Suprapubic skin (tissue), 4 donors: ENCODE measurements at regions not wholly inside any gene's neighbourhood (a gene's known extent, or its start where the extent isn't known, plus 50 kb on each side); places are given as distances from the start of the nearest gene placed in this dataset.

ENCODE experiments used
- DNase-seq, 2 donors: peaks; one replicate each; pipeline ENCODE4 v3.0.0-alpha.2; 2019; ENCODE audit warnings: low spot score in 2 of 2
- H3K27ac ChIP-seq: fragments of 200-600 bp; sonication (generic); one replicate; pipeline ENCODE4 v1.5.1; 2019
- H3K27me3 ChIP-seq: fragments of 200-600 bp; sonication (generic); one replicate; pipeline ENCODE4 v1.5.1; 2019
- H3K36me3 ChIP-seq: fragments of 200-600 bp; sonication (generic); one replicate; pipeline ENCODE4 v1.5.1; 2019
- H3K4me1 ChIP-seq: fragments of 200-600 bp; sonication (generic); one replicate; pipeline ENCODE4 v1.5.1; 2019
- H3K4me3 ChIP-seq: fragments of 200-600 bp; sonication (generic); one replicate; pipeline ENCODE4 v1.5.1; 2019; ENCODE audit warnings: mild to moderate bottlenecking
- H3K9me3 ChIP-seq: fragments of 200-600 bp; sonication (generic); one replicate; pipeline ENCODE4 v1.5.1; 2019
- EP300 ChIP-seq: sonication (generic); formaldehyde crosslinking; IDR thresholded peaks from one replicate; pipeline ENCODE4 v1.6.1; 2017; ENCODE audit warnings: antibody characterized with exemption
- POLR2A ChIP-seq, 2 donors: fragments of 450-650 bp; IDR thresholded peaks; one replicate each; pipeline ENCODE4 v1.6.1; 2017; ENCODE audit warnings: antibody characterized with exemption in 2 of 2, mild to moderate bottlenecking in 2 of 2, moderate library complexity in 2 of 2
- POLR2AphosphoS5 ChIP-seq, 3 donors: sonication (generic); formaldehyde crosslinking; IDR thresholded peaks; one replicate each; pipeline ENCODE4 v1.6.1; 2017; ENCODE audit warnings: antibody characterized with exemption in 3 of 3
- WGBS: methylation state at CpG from one replicate; pipeline ENCODE4 v1.1.5; 2018; 5-methylcytosine and 5-hydroxymethylcytosine counted together
- TF ChIP-seq, protein P1 (sequence below), 2 donors: fragments of 200-600 bp in 1 of 2; fragments of 450-650 bp in 1 of 2; sonication (generic) in 1 of 2; IDR thresholded peaks; one replicate each; pipeline ENCODE4 v1.5.1; 2016 to 2019; ENCODE audit warnings: antibody characterized with exemption in 2 of 2, mild to moderate bottlenecking in 1 of 2, moderate library complexity in 1 of 2

DNA sequence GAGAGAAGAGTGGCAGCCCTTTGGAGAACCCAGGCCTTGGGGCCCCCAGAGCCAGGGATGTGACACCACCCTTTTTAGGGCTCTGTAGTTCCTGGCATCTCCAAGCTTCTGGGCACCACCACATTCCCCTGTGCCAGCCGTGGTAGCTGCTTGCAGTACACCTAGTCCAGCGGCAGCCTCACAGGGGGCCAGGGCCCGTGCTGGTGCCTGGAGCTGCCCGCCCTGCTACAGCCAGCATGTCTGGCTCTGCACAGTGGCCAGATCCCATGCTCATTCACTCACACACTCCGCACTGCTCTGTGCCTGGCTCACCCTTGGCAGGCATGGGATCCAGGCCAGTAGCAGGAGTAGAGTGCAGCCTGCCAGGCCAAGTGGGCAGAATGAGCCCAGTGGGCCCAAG lies 351.6 kb upstream of the TMCO5A start:
- WGBS, result no CpG with 5 or more reads among the region's 5 CpGs
- no peak overlapping the region for H3K4me3 ChIP-seq
- H3K36me3 ChIP-seq, result no peaks in the 10 kb centered on the region
- TF ChIP-seq POLR2A (IDR thresholded peaks at IDR 0.05), result no peak
- TF ChIP-seq POLR2AphosphoS5 (IDR thresholded peaks at IDR 0.05), result no peak
- no peak for TF ChIP-seq EP300
- TF ChIP-seq, protein P1, sequence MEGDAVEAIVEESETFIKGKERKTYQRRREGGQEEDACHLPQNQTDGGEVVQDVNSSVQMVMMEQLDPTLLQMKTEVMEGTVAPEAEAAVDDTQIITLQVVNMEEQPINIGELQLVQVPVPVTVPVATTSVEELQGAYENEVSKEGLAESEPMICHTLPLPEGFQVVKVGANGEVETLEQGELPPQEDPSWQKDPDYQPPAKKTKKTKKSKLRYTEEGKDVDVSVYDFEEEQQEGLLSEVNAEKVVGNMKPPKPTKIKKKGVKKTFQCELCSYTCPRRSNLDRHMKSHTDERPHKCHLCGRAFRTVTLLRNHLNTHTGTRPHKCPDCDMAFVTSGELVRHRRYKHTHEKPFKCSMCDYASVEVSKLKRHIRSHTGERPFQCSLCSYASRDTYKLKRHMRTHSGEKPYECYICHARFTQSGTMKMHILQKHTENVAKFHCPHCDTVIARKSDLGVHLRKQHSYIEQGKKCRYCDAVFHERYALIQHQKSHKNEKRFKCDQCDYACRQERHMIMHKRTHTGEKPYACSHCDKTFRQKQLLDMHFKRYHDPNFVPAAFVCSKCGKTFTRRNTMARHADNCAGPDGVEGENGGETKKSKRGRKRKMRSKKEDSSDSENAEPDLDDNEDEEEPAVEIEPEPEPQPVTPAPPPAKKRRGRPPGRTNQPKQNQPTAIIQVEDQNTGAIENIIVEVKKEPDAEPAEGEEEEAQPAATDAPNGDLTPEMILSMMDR (IDR thresholded peaks at IDR 0.05), result no peak
- peak in 1 of 2 donors; percentile 78 for DNase-seq
- H3K27me3 ChIP-seq, result no peaks in the 10 kb centered on the region
- H3K27ac ChIP-seq, result no peak overlapping the region
- peaks cover 12% of the 10 kb centered on the region for H3K9me3 ChIP-seq
- H3K4me1 ChIP-seq, result no peaks in the 10 kb centered on the region

DNA sequence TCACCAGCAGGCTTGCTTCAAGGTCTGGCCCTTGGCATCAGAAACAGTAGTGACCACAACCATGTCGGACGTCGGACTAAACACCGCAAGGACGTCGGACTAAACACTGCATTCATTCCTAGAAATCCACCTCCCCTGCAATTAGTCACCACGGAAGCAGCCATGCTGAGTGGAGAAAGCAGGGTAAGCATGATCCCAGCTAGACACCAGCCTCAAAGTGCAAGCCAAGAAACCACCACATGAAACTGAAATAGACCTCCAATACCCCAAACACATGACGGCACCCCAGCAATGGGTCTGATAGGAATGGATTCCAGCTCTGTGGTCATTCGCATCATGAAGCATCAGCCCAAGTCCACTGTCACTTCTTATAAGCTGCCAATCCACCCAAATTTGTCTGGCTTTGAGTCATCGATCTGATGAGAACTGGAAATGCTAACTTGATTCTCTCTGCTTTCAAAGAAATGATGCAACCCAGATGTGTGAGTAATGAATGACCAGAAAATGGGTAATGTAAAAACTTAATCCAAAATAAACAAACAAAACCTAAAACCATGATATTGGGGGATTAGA lies 348.3 kb upstream of the TMCO5A start:
- TF ChIP-seq EP300 (no peak), POLR2AphosphoS5 (IDR thresholded peaks at IDR 0.05) (no peak), POLR2A (IDR thresholded peaks at IDR 0.05) (no peak)
- no peak overlapping the region for H3K27ac ChIP-seq
- WGBS, result 64% methylated on average over 10 of the region's 10 CpGs
- H3K4me3 ChIP-seq, result no peak overlapping the region
- peaks cover 12% of the 10 kb centered on the region for H3K9me3 ChIP-seq
- H3K36me3 ChIP-seq, result no peaks in the 10 kb centered on the region
- no peaks in the 10 kb centered on the region for H3K4me1 ChIP-seq
- no peak for DNase-seq
- H3K27me3 ChIP-seq, result no peaks in the 10 kb centered on the region

DNA sequence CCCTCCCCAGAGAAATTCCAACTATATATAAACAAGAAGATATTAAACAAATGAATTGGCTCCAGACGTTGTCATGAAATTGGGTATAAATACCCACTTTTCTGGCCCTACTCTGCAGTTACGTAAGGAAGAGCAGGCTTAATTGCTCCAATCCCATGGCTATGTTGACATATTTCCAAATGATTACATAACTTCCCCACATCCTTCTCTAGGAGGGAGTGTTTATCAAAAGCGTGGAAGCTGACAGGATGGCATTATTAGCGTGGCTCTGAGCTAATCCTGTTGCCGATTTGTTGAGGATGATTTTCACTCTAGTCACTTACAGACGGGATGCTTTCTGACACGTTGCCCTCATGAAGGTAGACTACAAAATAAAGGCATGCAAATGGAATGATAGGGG lies 347.5 kb upstream of the TMCO5A start:
- Histone ChIP-seq H3K27me3 (no peaks in the 10 kb centered on the region), H3K4me1 (no peaks in the 10 kb centered on the region), H3K36me3 (no peaks in the 10 kb centered on the region), H3K9me3 (peaks cover 12% of the 10 kb centered on the region), H3K27ac (no peak overlapping the region), H3K4me3 (no peak overlapping the region)
- no peak for DNase-seq
- 43% methylated on average over 7 of the region's 7 CpGs for WGBS
- TF ChIP-seq POLR2AphosphoS5 (IDR thresholded peaks at IDR 0.05), result no peak
- no peak for TF ChIP-seq EP300
- TF ChIP-seq POLR2A (IDR thresholded peaks at IDR 0.05), result no peak
- TF ChIP-seq, protein P1 (IDR thresholded peaks at IDR 0.05), result no peak

DNA sequence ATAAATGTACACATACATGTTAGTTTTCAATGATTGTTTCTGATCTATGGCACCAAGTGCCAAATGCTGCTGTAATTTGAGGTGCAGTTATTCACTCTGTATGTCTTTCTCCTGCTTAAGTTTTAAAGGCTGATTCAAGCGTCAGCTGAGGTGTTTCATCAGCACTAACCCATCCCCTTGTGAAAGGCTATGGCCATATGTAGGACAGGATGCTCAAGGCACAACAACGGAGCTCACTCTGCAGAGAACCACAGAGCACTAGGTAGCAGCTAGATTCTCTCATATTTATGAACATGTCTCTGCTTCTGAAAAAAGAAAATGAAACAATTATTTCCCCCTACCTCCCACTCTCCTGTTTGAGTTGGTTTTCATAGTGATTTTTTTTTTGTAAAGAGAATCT lies 340.0 kb upstream of the TMCO5A start:
- Histone ChIP-seq H3K9me3 (no peaks in the 10 kb centered on the region), H3K4me1 (no peaks in the 10 kb centered on the region), H3K36me3 (no peaks in the 10 kb centered on the region), H3K27me3 (no peaks in the 10 kb centered on the region), H3K27ac (no peak overlapping the region), H3K4me3 (no peak overlapping the region)
- no peak for TF ChIP-seq POLR2A (IDR thresholded peaks at IDR 0.05)
- no peak for TF ChIP-seq EP300
- no peak for TF ChIP-seq POLR2AphosphoS5 (IDR thresholded peaks at IDR 0.05)
- TF ChIP-seq, protein P1 (IDR thresholded peaks at IDR 0.05), result no peak
- WGBS, result 72% methylated on average over 2 of the region's 2 CpGs
- no peak for DNase-seq

DNA sequence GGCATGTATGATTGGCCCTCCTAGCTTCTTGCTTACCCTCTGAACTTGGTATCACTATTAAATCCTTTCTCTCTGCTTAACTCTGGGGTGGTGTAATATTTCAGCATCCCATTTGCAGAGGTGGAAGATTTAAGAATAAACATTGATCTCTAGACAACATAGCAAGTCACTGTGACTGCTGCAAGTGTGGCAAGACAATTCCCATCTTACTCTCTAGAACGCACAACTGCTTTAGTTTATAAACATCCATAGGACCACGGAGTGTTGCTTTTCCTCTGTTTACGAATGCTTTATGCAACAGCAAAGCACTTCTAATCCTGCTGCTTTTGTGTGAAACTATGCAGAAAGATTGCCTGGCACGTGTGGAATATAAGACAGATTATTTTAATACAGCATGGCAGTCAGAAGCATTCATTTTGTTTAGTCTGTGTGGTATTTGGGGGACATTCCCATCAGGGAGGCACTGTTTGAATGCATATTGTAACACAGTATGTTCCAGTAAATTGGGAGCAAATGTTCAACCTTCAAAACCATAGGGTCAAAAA lies 338.9 kb upstream of the TMCO5A start:
- no peaks in the 10 kb centered on the region for H3K36me3 ChIP-seq
- TF ChIP-seq, protein P1 (IDR thresholded peaks at IDR 0.05), result no peak
- no peak for TF ChIP-seq POLR2A (IDR thresholded peaks at IDR 0.05)
- TF ChIP-seq POLR2AphosphoS5 (IDR thresholded peaks at IDR 0.05), result no peak
- H3K27me3 ChIP-seq, result no peaks in the 10 kb centered on the region
- no peak for DNase-seq
- H3K27ac ChIP-seq, result no peak overlapping the region
- H3K4me1 ChIP-seq, result no peaks in the 10 kb centered on the region
- WGBS, result 79% methylated on average over 4 of the region's 4 CpGs
- H3K9me3 ChIP-seq, result no peaks in the 10 kb centered on the region
- no peak overlapping the region for H3K4me3 ChIP-seq

DNA sequence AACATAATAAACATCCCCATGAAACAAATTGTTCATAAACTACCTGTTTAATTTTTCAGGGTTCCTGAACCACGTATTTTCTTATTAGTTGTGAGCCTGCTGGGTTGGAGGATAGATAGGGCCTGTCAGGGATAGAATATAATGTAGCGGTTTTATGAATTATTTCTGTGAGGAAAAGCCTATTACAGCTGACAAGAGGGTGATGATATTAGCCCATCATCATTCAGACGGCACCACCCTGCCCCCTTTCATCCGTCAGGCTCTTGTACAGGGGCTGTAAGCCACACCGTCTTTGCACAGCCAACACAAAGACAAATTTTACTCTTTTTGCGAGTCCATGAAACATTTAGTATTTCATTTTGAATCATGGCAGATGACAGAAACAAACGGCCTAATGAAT lies 335.3 kb upstream of the TMCO5A start:
- no peaks in the 10 kb centered on the region for H3K4me1 ChIP-seq
- H3K4me3 ChIP-seq, result no peak overlapping the region
- TF ChIP-seq, protein P1 (IDR thresholded peaks at IDR 0.05), result no peak
- TF ChIP-seq POLR2AphosphoS5 (IDR thresholded peaks at IDR 0.05) (no peak), EP300 (no peak), POLR2A (IDR thresholded peaks at IDR 0.05) (no peak)
- H3K27ac ChIP-seq, result no peak overlapping the region
- WGBS, result 86% methylated on average over 7 of the region's 7 CpGs
- H3K9me3 ChIP-seq, result no peaks in the 10 kb centered on the region
- no peak for DNase-seq
- no peaks in the 10 kb centered on the region for H3K27me3 ChIP-seq
- H3K36me3 ChIP-seq, result no peaks in the 10 kb centered on the region
